H1 (cell line): ENCODE measurements at regions not wholly inside any gene's neighbourhood (a gene's known extent, or its start where the extent isn't known, plus 50 kb on each side); places are given as distances from the start of the nearest gene placed in this dataset.

Experiments
- GABPA ChIP-seq: IDR thresholded peaks from 2 replicates; pipeline ENCODE4 v1.6.1; 2011; ENCODE audit warnings: mild to moderate bottlenecking, low read length, moderate library complexity, borderline replicate concordance; ENCODE audit not compliant: insufficient read depth
- KDM1A ChIP-seq: fragments of 200-600, 300-600 bp; sonication (generic); IDR thresholded peaks from 2 replicates; pipeline ENCODE4 v1.7.1; 2016; ENCODE audit warnings: mild to moderate bottlenecking, low read length, borderline replicate concordance
- NANOG ChIP-seq: IDR thresholded peaks from 2 replicates; pipeline ENCODE4 v1.6.1; 2011; ENCODE audit warnings: low read length, low read depth, mild to moderate bottlenecking, inconsistent platforms; ENCODE audit not compliant: insufficient read depth, poor library complexity, severe bottlenecking
- RBBP5 ChIP-seq: IDR thresholded peaks from 2 replicates; pipeline ENCODE4 v1.7.1; 2012; ENCODE audit warnings: low read depth, mild to moderate bottlenecking, inconsistent platforms, low read length, moderate library complexity, borderline replicate concordance
- RNF2 ChIP-seq: fragments of 200-900, 300-1000 bp; sonication (generic); IDR thresholded peaks from 2 replicates; pipeline ENCODE4 v1.7.1; 2016; ENCODE audit warnings: borderline replicate concordance, low read depth, mild to moderate bottlenecking, antibody characterized with exemption, low read length; ENCODE audit not compliant: poor library complexity, severe bottlenecking; ENCODE audit errors: missing control alignments
- SP1 ChIP-seq: IDR thresholded peaks from 2 replicates; pipeline ENCODE4 v1.6.1; 2011; ENCODE audit warnings: low read depth, low read length
- TBP ChIP-seq: IDR thresholded peaks from 2 replicates; pipeline ENCODE4 v1.6.1; 2011; ENCODE audit warnings: low read depth, low read length, improper control_type of control experiment
- TF ChIP-seq, protein P1 (sequence below): fragments of 300-600 bp; sonication (generic); IDR thresholded peaks from 2 replicates; pipeline ENCODE4 v1.7.1; 2012; ENCODE audit warnings: low read length, moderate library complexity, mild to moderate bottlenecking, inconsistent platforms; ENCODE audit not compliant: insufficient replicate concordance
- TF ChIP-seq, protein P2 (sequence below): IDR thresholded peaks from 2 replicates; pipeline ENCODE4 v1.6.1; 2011; ENCODE audit warnings: low read depth, mild to moderate bottlenecking, low read length; ENCODE audit not compliant: insufficient read depth

DNA sequence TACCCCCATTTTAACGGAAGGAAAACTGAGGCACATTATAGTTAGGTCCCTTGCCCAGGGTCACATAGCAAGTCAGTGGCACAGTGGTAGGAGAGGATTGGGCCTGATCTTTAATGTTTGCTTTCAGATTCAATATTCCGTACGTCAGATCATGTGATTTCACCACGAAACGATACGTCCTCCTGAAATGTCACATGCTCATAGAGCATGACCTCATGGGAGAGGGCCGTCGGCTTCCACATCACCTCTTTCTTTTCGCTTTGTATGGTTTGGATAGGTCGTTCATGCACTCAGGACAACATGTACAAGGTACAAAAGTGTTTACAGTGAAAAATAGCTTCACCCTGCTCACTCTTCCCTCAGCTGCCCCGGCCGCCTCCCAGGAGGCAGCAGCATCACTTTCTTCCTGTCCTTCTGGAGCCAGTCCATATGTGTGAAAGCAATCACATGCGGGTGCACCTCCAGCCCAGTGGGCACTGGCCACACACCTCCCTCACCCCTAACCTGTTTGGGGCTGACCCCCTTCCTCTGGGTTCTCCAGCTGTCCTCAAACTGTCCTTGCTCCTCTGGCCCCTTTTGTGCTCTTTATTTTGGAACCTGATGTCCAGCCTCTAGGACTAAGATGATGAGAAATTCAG is 199.9 kb downstream of the FOXL1 start (continued):
- TF ChIP-seq, protein P1, sequence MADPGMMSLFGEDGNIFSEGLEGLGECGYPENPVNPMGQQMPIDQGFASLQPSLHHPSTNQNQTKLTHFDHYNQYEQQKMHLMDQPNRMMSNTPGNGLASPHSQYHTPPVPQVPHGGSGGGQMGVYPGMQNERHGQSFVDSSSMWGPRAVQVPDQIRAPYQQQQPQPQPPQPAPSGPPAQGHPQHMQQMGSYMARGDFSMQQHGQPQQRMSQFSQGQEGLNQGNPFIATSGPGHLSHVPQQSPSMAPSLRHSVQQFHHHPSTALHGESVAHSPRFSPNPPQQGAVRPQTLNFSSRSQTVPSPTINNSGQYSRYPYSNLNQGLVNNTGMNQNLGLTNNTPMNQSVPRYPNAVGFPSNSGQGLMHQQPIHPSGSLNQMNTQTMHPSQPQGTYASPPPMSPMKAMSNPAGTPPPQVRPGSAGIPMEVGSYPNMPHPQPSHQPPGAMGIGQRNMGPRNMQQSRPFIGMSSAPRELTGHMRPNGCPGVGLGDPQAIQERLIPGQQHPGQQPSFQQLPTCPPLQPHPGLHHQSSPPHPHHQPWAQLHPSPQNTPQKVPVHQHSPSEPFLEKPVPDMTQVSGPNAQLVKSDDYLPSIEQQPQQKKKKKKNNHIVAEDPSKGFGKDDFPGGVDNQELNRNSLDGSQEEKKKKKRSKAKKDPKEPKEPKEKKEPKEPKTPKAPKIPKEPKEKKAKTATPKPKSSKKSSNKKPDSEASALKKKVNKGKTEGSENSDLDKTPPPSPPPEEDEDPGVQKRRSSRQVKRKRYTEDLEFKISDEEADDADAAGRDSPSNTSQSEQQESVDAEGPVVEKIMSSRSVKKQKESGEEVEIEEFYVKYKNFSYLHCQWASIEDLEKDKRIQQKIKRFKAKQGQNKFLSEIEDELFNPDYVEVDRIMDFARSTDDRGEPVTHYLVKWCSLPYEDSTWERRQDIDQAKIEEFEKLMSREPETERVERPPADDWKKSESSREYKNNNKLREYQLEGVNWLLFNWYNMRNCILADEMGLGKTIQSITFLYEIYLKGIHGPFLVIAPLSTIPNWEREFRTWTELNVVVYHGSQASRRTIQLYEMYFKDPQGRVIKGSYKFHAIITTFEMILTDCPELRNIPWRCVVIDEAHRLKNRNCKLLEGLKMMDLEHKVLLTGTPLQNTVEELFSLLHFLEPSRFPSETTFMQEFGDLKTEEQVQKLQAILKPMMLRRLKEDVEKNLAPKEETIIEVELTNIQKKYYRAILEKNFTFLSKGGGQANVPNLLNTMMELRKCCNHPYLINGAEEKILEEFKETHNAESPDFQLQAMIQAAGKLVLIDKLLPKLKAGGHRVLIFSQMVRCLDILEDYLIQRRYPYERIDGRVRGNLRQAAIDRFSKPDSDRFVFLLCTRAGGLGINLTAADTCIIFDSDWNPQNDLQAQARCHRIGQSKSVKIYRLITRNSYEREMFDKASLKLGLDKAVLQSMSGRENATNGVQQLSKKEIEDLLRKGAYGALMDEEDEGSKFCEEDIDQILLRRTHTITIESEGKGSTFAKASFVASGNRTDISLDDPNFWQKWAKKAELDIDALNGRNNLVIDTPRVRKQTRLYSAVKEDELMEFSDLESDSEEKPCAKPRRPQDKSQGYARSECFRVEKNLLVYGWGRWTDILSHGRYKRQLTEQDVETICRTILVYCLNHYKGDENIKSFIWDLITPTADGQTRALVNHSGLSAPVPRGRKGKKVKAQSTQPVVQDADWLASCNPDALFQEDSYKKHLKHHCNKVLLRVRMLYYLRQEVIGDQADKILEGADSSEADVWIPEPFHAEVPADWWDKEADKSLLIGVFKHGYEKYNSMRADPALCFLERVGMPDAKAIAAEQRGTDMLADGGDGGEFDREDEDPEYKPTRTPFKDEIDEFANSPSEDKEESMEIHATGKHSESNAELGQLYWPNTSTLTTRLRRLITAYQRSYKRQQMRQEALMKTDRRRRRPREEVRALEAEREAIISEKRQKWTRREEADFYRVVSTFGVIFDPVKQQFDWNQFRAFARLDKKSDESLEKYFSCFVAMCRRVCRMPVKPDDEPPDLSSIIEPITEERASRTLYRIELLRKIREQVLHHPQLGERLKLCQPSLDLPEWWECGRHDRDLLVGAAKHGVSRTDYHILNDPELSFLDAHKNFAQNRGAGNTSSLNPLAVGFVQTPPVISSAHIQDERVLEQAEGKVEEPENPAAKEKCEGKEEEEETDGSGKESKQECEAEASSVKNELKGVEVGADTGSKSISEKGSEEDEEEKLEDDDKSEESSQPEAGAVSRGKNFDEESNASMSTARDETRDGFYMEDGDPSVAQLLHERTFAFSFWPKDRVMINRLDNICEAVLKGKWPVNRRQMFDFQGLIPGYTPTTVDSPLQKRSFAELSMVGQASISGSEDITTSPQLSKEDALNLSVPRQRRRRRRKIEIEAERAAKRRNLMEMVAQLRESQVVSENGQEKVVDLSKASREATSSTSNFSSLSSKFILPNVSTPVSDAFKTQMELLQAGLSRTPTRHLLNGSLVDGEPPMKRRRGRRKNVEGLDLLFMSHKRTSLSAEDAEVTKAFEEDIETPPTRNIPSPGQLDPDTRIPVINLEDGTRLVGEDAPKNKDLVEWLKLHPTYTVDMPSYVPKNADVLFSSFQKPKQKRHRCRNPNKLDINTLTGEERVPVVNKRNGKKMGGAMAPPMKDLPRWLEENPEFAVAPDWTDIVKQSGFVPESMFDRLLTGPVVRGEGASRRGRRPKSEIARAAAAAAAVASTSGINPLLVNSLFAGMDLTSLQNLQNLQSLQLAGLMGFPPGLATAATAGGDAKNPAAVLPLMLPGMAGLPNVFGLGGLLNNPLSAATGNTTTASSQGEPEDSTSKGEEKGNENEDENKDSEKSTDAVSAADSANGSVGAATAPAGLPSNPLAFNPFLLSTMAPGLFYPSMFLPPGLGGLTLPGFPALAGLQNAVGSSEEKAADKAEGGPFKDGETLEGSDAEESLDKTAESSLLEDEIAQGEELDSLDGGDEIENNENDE = no peak
- TF ChIP-seq RBBP5 (no peak), GABPA (no peak), KDM1A (no peak), RNF2 (no peak), TBP (no peak), SP1 (no peak), NANOG (no peak)
- TF ChIP-seq, protein P2, sequence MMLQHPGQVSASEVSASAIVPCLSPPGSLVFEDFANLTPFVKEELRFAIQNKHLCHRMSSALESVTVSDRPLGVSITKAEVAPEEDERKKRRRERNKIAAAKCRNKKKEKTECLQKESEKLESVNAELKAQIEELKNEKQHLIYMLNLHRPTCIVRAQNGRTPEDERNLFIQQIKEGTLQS = no peak
